Upper lobe of left lung (tissue), 4 donors: ENCODE measurements at regions not wholly inside any gene's neighbourhood (a gene's known extent, or its start where the extent isn't known, plus 50 kb on each side); places are given as distances from the start of the nearest gene placed in this dataset.

Experiments used
- POLR2A ChIP-seq, 4 donors: fragments of 450-650 bp; IDR thresholded peaks; one replicate each; pipeline ENCODE4 v1.5.1; 2016 to 2017; ENCODE audit warnings: antibody characterized with exemption in 4 of 4, mild to moderate bottlenecking in 2 of 4
- POLR2AphosphoS5 ChIP-seq, 2 donors: sonication (generic); formaldehyde crosslinking; IDR thresholded peaks; one replicate each; pipeline ENCODE4 v1.5.1; 2017; ENCODE audit warnings: antibody characterized with exemption in 2 of 2
- TF ChIP-seq, protein P1 (sequence below), 6 experiments: fragments of 450-650 bp in 4 of 6; fragments of 200-600 bp in 2 of 6; sonication (generic) in 2 of 6; IDR thresholded peaks; one replicate each; pipeline ENCODE4 v1.5.1; 2016 to 2019; ENCODE audit warnings: antibody characterized with exemption in 6 of 6

DNA sequence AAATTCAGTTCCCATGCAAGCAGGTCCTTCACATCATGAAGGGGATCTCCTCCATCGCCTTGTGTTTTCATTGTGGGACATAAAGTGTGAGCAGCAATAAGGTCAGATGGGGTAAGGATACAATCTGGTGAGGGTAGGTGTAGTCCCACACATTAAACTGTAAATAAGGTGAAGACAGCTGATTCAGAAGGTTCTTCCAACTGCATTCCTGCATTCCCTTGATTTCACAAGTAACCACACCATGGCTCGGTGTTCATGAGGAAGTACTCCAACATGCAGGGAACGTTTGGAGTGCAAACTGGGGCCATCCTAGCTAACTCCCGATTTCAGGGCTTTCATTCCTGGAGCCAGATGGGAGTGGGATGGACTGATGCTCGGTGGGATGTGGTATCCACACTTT, 680.7 kb upstream of the TSPY4 start:
- TF ChIP-seq, protein P1, sequence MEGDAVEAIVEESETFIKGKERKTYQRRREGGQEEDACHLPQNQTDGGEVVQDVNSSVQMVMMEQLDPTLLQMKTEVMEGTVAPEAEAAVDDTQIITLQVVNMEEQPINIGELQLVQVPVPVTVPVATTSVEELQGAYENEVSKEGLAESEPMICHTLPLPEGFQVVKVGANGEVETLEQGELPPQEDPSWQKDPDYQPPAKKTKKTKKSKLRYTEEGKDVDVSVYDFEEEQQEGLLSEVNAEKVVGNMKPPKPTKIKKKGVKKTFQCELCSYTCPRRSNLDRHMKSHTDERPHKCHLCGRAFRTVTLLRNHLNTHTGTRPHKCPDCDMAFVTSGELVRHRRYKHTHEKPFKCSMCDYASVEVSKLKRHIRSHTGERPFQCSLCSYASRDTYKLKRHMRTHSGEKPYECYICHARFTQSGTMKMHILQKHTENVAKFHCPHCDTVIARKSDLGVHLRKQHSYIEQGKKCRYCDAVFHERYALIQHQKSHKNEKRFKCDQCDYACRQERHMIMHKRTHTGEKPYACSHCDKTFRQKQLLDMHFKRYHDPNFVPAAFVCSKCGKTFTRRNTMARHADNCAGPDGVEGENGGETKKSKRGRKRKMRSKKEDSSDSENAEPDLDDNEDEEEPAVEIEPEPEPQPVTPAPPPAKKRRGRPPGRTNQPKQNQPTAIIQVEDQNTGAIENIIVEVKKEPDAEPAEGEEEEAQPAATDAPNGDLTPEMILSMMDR (IDR thresholded peaks at IDR 0.05), result no peak
- TF ChIP-seq POLR2A (IDR thresholded peaks at IDR 0.05), result no peak
- no peak for TF ChIP-seq POLR2AphosphoS5 (IDR thresholded peaks at IDR 0.05)
